T47D (cell line): ENCODE measurements at regions not wholly inside any gene's neighbourhood (a gene's known extent, or its start where the extent isn't known, plus 50 kb on each side); places are given as distances from the start of the nearest gene placed in this dataset.

Experiments used
- DNase-seq, 2 experiments: peaks; one replicate each; pipeline versions ENCODE4 v3.0.0 to v3.0.0-alpha.2; 2011 to 2012; ENCODE audit warnings: low read depth in 1 of 2, low spot score in 1 of 2
- JUND ChIP-seq: IDR thresholded peaks from 2 replicates; pipeline ENCODE4 v1.6.1; 2012; ENCODE audit warnings: low read depth
- in situ Hi-C: cut with HindIII; loops from 2 replicates; pipeline ENCODE4 v1.10.0; 2016; ENCODE audit warnings: low sequenced_read_pairs, low pct_unique_long_range_greater_than_20kb

- in situ Hi-C loops, result no loop called here
- TF ChIP-seq JUND, result no peak
- no peak for DNase-seq
These were observed 81.6 kb upstream of the HS3ST2 start for GRCh38 chr16:22732400-22732799.

- no peak for TF ChIP-seq JUND
- DNase-seq, result no peak
- in situ Hi-C loops, result no loop called here
These were observed 81.0 kb upstream of the HS3ST2 start for GRCh38 chr16:22732959-22733358.

- TF ChIP-seq JUND, result no peak
- DNase-seq, result no peak
- in situ Hi-C loops, result no loop called here
These were observed 79.6 kb upstream of the HS3ST2 start for GRCh38 chr16:22734368-22734767.

GRCh38 chr16:22736791-22737190 lies 77.2 kb upstream of the HS3ST2 start:
- TF ChIP-seq JUND, result no peak
- DNase-seq, result no peak
- in situ Hi-C loops, result no loop called here

DNA sequence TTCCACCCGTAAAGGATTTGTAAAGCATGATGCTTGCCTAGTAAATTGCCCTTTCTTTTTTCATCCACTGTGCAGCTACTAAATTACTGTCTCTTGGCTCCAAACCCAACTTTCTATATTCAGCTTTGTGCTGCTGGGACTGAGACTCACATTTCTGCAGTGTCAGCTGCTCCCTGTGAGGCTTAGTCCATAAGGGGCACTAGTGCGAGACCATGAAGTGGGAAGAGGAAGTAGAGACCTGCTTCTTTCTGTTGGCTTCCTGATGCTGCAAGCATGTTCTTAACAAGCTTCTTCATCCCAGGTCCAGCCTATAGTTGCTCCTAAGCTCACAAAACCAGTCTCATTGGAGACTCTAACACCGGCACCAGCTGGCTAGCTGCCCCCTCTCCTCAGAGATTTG lies 74.9 kb upstream of the HS3ST2 start:
- DNase-seq, result no peak
- no peak for TF ChIP-seq JUND
- in situ Hi-C loops, result no loop called here

GRCh38 chr16:22743401-22743800 lies 70.6 kb upstream of the HS3ST2 start:
- DNase-seq, result no peak
- TF ChIP-seq JUND, result no peak
- in situ Hi-C loops, result no loop called here

DNA sequence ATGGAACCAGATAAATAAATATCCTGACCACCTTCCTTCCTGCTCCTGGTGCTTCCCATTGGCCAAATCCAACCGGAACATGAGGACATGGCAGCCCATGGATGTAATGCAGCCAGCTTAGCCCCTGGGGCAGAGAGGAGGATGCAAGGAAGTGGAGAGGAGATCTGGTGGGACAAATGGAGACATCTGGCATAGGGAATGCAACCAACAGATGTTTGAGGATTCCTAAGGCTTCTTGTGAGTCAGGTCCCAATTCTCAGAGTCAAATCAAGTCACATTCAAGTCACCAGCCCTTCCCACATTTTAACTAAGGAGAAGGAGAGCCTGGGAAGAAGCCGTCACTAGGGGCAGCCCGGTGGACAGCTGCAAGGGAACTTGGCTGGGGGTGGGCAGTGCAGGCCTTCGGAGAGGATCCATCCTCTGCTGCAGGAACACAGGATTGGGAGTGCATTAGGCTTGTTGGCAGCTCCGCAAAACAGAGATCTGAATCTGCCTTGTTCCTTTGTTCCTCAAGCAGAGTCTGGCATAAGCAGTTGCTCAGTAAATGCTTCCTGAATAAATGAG lies 62.8 kb upstream of the HS3ST2 start:
- TF ChIP-seq JUND, result no peak
- in situ Hi-C loops, result no loop called here
- DNase-seq, result no peak

GRCh38 chr16:22751685-22752084 lies 62.3 kb upstream of the HS3ST2 start:
- in situ Hi-C loops, result no loop called here

GRCh38 chr16:22753451-22753850 lies 60.5 kb upstream of the HS3ST2 start:
- in situ Hi-C loops, result no loop called here
- DNase-seq, result no peak
- TF ChIP-seq JUND, result no peak

More at GRCh38 chr16:22751685-22752084, 62.3 kb upstream of the HS3ST2 start:
- TF ChIP-seq JUND, result no peak
- DNase-seq, result no peak

- no peak for DNase-seq
- in situ Hi-C loops, result no loop called here
- TF ChIP-seq JUND, result no peak
These were observed 59.4 kb upstream of the HS3ST2 start for GRCh38 chr16:22754577-22754976.

- TF ChIP-seq JUND, result no peak
- no peak for DNase-seq
- in situ Hi-C loops, result no loop called here
These were observed 56.8 kb upstream of the HS3ST2 start for GRCh38 chr16:22757202-22757601.

- DNase-seq, result no peak
- in situ Hi-C loops, result no loop called here
- no peak for TF ChIP-seq JUND
These were observed 51.5 kb upstream of the HS3ST2 start for GRCh38 chr16:22762486-22762885.

DNA sequence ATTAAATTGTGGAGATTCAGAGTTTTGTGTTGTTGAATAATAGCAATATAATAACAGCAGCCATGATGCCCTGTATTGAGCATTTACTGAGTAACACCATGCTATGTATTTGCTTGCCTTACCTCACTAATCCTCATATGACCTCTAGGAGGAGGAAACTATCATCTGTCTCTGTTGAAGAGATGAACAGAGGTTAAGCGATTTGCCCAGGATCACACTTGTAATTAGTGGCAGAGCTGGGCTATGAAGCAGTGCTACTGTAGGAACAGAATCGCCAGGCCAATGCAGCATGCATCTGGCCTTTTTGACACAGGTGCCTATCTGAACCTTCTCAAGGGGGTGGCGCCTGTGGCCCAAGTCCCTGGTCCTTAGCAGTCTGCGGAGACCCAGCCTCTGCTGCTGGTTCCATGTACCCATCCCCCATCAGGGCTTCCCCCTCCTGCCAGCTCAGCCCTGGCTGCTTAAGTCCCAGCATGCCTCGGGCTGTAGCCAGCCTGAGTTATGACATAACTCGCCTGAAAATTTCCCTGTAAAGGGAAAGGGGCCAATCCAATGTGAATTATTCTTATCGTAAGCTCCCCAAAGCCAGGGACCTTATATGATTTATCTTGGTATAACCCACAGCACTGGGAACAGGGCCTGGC lies 50.4 kb upstream of the HS3ST2 start:
- TF ChIP-seq JUND, result no peak
- DNase-seq, result no peak
- in situ Hi-C loops, result no loop called here
